Activated T-cell treated with anti-CD3 and anti-CD28 coated beads for 24 hours (primary cell): ENCODE measurements at regions not wholly inside any gene's neighbourhood (a gene's known extent, or its start where the extent isn't known, plus 50 kb on each side); places are given as distances from the start of the nearest gene placed in this dataset.

Experiments
- DNase-seq: peaks from one replicate; pipeline ENCODE4 v3.0.0-alpha.2; 2020; ENCODE audit warnings: low read depth

- no peak for DNase-seq
Observed at GRCh38 chr1:223052462-223052861, 90.6 kb downstream of the TLR5 start.

GRCh38 chr1:223052931-223053330 is 90.1 kb downstream of the TLR5 start:
- DNase-seq = no peak

- DNase-seq = no peak
Observed at GRCh38 chr1:223056802-223057201, 86.2 kb downstream of the TLR5 start.

- no peak for DNase-seq
Observed at GRCh38 chr1:223057569-223058093, 85.4 kb downstream of the TLR5 start.
